NCI-H526 treated with DMSO at 0.1 percent for 48 hours (cell line): ENCODE measurements at regions not wholly inside any gene's neighbourhood (a gene's known extent, or its start where the extent isn't known, plus 50 kb on each side); places are given as distances from the start of the nearest gene placed in this dataset.

Experiments
- DNase-seq: peaks from one replicate; lab custom pipeline; 2025; lab: John Stamatoyannopoulos, UW

DNA sequence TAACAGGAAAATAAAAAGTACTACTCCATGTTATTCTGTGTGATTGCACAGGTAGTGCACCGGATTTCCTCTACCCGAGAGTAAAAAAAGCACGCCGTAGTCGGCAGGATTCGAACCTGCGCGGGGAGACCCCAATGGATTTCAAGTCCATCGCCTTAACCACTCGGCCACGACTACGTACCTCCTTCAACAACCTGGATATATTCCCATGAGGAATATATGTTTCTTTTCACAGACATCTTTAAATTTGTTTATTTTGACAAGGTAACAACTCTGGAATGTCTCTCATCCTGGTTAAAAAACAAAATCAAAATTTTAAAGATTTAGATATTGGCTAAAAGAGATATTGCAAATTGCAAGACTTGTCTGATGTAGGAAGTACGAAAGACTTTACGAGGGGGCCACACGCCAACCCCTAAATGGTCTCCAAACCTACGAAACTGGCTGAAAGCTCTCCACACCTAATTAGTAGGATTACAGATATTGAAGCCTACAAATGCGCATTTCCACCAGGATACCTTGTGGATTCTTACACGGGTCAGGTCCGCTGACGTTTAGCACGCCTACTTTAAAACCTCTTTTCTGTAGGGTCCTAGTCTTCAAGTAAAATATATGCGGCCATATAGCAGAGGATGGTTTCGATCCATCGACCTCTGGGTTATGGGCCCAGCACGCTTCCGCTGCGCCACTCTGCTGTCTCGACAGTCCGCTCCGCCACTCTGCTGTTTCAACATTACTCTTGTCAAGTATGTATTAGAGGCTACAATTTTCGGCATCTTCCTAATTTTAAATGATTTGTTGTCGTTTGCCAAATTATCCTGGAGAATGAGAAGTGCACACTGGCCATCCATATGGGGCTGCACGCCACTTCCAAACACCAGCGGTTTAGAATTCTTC, 52.2 kb upstream of the BTN3A2 start:
- peak; percentile 82 for DNase-seq
